C4-2B (cell line): ENCODE measurements at regions not wholly inside any gene's neighbourhood (a gene's known extent, or its start where the extent isn't known, plus 50 kb on each side); places are given as distances from the start of the nearest gene placed in this dataset.

Source experiments
- ZFX ChIP-seq: fragments of 450-650 bp; IDR thresholded peaks from 2 replicates; pipeline ENCODE4 v1.6.1; 2017
- TF ChIP-seq, protein P1 (sequence below): fragments of 450-650 bp; conservative IDR thresholded peaks from 2 replicates; pipeline ENCODE4 v1.5.1; 2017; ENCODE audit warnings: mild to moderate bottlenecking

DNA sequence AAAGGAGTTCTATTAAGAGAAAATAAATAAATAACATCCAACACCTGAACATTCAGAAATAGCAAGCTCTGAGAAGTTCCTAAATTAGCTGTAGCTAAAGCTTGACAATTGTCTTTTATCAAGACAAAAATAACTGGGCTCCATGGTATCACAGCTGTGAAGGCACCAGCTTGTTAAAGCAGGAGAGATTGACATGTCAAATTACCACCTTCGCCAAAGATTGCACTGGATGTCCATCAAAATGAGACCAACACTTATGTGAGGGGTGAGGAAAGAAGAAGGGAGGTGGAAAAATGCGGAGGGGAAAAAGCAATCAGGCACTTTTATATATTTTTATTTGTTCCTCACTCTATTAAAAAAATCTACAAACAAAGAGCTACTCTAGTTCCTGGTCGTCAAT lies 1827.5 kb upstream of the RAG2 start:
- TF ChIP-seq, protein P1, sequence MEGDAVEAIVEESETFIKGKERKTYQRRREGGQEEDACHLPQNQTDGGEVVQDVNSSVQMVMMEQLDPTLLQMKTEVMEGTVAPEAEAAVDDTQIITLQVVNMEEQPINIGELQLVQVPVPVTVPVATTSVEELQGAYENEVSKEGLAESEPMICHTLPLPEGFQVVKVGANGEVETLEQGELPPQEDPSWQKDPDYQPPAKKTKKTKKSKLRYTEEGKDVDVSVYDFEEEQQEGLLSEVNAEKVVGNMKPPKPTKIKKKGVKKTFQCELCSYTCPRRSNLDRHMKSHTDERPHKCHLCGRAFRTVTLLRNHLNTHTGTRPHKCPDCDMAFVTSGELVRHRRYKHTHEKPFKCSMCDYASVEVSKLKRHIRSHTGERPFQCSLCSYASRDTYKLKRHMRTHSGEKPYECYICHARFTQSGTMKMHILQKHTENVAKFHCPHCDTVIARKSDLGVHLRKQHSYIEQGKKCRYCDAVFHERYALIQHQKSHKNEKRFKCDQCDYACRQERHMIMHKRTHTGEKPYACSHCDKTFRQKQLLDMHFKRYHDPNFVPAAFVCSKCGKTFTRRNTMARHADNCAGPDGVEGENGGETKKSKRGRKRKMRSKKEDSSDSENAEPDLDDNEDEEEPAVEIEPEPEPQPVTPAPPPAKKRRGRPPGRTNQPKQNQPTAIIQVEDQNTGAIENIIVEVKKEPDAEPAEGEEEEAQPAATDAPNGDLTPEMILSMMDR, result no peak
- TF ChIP-seq ZFX, result no peak
